NCI-H146 (cell line): ENCODE measurements at regions not wholly inside any gene's neighbourhood (a gene's known extent, or its start where the extent isn't known, plus 50 kb on each side); places are given as distances from the start of the nearest gene placed in this dataset.

ENCODE experiments used
- DNase-seq: peaks from one replicate; lab custom pipeline; 2025; lab: John Stamatoyannopoulos, UW

GRCh38 chr10:61318429-61318828 is 134.8 kb downstream of the TMEM26 start:
- no peak for DNase-seq

DNA sequence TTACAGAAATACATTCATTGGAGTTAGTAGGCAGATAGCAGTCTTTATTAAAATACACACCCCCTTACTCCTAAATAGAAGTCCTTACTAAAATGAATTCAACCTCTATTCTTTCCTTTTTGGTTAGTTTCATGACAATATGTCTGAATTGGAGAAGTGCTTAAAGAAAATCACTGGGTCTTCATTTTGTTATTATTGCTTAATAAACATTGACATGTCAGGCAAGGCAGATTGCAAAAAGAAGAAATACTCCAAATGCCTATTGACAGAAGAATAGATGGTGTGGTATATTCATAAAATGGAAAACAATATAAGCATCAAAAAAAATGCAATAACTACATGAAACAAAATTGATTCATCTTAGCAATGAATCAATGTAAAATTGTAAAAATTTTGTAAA is 135.5 kb downstream of the TMEM26 start:
- DNase-seq: no peak

GRCh38 chr10:61316676-61317265 is 136.4 kb downstream of the TMEM26 start:
- DNase-seq: no peak

GRCh38 chr10:61314273-61314672 is 138.9 kb downstream of the TMEM26 start:
- no peak for DNase-seq

- no peak for DNase-seq
Observed at GRCh38 chr10:61313460-61313859, 139.7 kb downstream of the TMEM26 start.

GRCh38 chr10:61304746-61305145 is 148.4 kb downstream of the TMEM26 start:
- DNase-seq: no peak

DNA sequence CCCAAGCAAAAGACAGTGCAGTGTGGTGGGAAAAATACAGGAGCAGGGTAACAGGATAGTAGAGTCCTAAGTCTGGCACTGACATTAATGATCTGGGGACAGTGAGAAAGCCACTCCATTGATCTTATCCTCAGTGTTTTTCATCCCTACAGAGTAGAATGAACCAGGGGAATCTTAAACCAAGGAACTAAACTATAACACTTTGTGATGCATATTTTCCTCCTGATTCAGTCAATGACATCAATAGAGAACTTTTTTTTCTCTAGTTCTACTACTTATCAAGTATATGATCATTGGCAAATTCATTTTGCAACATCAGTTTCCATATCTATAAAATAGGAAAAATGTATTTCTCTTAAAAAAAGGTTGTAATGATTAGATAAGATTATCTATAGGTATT is 151.1 kb downstream of the TMEM26 start:
- DNase-seq: no peak

- no peak for DNase-seq
Observed at GRCh38 chr10:61301575-61301974, 151.6 kb downstream of the TMEM26 start.

DNA sequence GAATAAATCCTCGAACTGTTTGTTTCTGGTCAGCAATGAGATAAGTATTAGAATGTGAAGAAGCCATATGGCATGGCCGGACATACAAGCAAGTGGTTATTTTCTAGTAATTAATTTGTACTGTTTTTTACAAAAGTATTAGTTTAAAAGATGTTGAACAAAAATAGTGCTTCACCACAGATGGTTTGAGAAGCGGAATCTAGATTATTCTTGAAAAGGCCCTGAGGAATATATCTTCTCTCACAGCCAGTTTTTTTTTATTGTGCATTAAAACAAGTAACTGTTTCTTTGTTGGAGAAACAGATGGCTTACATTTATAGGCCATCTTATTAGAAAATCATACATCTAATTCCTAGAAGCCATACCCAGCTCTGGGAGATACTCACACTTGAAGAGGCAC is 153.3 kb downstream of the TMEM26 start:
- DNase-seq: no peak

DNA sequence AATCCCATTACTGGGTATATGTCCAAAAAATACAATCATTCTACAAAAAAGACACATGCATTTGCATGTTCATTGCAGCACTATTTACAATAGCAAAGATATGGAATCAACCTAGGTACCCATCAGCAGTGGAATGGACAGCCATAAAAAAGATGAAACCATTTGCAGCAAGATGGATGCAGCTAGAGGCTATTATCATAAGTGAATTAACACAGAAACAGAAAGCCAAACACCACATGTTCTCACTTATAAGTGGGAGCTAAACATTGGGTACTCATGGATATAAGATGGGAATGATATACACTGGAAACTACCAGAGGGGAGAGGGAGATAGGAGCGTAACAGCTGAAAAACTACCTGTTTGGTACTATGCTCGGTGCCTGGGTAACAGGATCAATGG is 154.0 kb downstream of the TMEM26 start:
- DNase-seq: no peak

DNA sequence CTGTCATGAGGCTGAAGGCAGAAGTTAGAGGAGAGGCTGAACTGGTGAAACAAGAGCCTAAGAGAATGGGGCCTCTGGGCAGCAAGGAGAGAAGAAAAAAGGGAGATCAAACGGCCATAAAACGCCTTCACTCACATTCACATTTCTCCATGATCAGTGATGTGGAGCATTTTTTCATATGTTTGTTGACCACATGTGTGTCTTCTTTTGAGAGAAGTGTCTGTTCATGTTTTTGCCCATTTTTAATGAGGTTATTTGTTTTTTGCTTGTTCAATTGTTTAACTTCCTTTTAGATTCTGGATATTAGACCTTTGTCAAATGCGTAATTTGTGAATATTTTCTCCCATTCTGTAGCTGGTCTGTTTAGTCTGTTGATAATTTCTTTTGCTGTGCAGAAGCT is 155.0 kb downstream of the TMEM26 start:
- no peak for DNase-seq

GRCh38 chr10:61296161-61296560 is 157.0 kb downstream of the TMEM26 start:
- DNase-seq: no peak

DNA sequence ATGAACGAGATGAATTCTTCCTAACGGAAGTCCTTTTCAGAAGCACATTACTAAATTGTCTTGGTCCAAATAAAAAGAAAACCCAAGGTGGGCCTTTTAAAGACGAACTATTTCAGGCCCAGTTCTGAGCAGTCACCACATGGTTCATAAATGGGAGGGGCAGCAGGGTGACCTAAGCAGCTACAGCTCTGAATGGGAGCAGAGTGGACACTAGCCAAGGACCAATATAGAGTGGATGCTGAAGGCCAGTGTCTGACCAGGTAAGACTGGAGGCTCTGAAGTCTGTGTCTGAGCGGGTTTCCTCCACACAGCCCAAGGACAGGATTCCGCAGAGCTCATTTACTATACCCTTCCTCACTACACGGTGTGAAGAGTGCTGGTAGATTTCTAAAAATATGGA is 159.1 kb downstream of the TMEM26 start:
- DNase-seq: no peak

GRCh38 chr10:61289813-61290212 is 163.4 kb downstream of the TMEM26 start:
- DNase-seq: no peak

DNA sequence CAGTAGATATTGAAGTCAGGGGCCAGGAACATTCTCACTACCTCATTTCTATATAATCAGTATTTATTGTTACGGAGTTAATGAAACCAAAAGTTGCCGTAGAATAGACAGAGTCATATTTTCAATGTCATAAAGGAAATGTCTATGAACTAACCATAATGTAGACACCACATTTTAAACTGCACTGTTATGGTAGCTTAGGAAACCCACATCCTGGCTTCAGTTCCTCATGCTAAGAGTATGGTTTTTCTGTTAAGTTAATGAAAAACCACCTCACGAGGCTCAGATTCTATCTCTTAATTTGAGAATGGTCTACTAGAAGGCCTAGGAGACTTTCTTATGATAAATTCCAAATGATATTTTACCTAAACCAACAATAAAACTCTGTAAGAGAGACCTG is 166.5 kb downstream of the TMEM26 start:
- no peak for DNase-seq

DNA sequence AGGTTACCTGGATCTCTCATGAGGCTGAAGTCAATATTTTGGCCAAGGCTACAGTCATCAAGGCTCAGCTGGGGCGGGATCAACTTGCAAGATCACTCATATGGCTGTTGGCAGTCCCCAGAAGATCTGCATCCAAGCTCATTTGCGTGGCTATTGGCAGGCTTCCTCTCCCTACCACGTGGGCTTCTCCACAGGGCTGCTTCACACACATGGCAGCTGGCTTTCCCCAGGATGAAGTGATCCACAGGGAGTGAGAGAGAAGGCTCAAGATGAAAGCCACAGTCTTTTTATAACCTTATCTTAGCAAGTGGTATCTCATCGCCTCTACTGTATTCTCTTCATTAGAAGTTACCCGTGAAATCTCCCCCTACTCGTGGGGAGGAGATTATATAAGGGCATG is 167.4 kb downstream of the TMEM26 start:
- DNase-seq: no peak

GRCh38 chr10:61284222-61284890 is 168.8 kb downstream of the TMEM26 start:
- DNase-seq: peak; percentile 51

GRCh38 chr10:61283481-61284221 is 169.5 kb downstream of the TMEM26 start:
- peak; percentile 0 for DNase-seq

DNA sequence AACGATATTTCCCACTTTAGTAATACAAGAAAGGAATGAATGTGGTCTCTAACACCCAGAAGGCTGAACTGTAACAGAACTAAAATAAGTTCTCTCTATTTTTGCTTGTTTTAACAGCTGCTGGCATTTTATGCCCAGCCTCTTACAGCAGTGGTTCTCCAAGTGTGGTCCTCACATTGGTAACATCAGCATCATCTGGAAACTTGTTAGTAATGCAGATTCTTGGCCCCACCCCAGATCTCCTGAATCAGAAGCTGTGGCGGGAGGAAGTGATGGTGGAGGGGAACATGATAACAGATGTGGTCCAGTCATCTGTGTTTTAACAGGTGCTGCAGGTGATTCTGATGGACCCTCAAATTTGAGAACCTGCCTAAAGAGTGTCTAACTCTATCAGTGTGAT is 170.1 kb downstream of the TMEM26 start:
- no peak for DNase-seq

- no peak for DNase-seq
Observed at GRCh38 chr10:61280303-61280702, 172.9 kb downstream of the TMEM26 start.

DNA sequence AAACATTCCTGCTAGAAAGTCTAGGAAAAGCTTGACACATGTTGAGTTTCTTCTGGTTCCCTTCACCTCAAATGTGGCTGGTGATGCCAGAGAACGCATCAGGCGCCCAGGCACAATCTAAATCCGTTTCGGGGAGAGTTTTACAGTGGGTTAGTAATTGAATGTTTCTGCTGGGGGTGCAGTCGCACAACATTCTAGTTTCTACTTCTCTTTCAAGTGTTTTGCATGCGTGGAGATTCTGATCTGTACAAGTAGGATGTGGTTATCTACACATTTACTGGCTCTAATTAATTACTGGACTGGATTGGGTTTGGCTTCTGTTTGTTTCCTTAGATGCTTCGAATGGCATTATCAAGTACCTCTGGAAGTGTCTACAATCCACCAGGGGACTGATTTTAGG is 173.8 kb downstream of the TMEM26 start:
- DNase-seq: no peak

- DNase-seq: no peak
Observed at GRCh38 chr10:61278556-61278955, 174.6 kb downstream of the TMEM26 start.

GRCh38 chr10:61272781-61273180 is 180.4 kb downstream of the TMEM26 start:
- DNase-seq: no peak
